ENCODE measurements at regions not wholly inside any gene's neighbourhood (a gene's known extent, or its start where the extent isn't known, plus 50 kb on each side); places are given as distances from the start of the nearest gene placed in this dataset.

- no peak for DNase-seq (ENCODE audit: low read depth, low spot score)
- H3K4me3 ChIP-seq (ENCODE audit: low read length): no peak overlapping the region
Measured at GRCh38 chr9:92187989-92188714, 72.9 kb upstream of the SPTLC1 start.

- DNase-seq (ENCODE audit: low read depth, low spot score): no peak
- no peak overlapping the region for H3K4me3 ChIP-seq (ENCODE audit: low read length)
Measured at GRCh38 chr9:92187390-92187789, 72.2 kb upstream of the SPTLC1 start.

GRCh38 chr9:92186631-92187030, 71.4 kb upstream of the SPTLC1 start:
- H3K4me3 ChIP-seq (ENCODE audit: low read length): no peak overlapping the region
- no peak for DNase-seq (ENCODE audit: low read depth, low spot score)

- DNase-seq (ENCODE audit: low read depth, low spot score): no peak
- H3K4me3 ChIP-seq (ENCODE audit: low read length): no peak overlapping the region
Measured at GRCh38 chr9:92185681-92186080, 70.5 kb upstream of the SPTLC1 start.

GRCh38 chr9:92185096-92185495, 69.9 kb upstream of the SPTLC1 start:
- no peak overlapping the region for H3K4me3 ChIP-seq (ENCODE audit: low read length)
- DNase-seq (ENCODE audit: low read depth, low spot score): no peak

GRCh38 chr9:92184041-92184564, 68.9 kb upstream of the SPTLC1 start:
- DNase-seq (ENCODE audit: low read depth, low spot score): no peak
- no peak overlapping the region for H3K4me3 ChIP-seq (ENCODE audit: low read length)

GRCh38 chr9:92183449-92183848, 68.2 kb upstream of the SPTLC1 start:
- no peak overlapping the region for H3K4me3 ChIP-seq (ENCODE audit: low read length)
- no peak for DNase-seq (ENCODE audit: low read depth, low spot score)

GRCh38 chr9:92181296-92181695, 66.1 kb upstream of the SPTLC1 start:
- no peak for DNase-seq (ENCODE audit: low read depth, low spot score)

GRCh38 chr9:92180669-92181181, 65.5 kb upstream of the SPTLC1 start:
- DNase-seq (ENCODE audit: low read depth, low spot score): no peak
- no peak overlapping the region for H3K4me3 ChIP-seq (ENCODE audit: low read length)

More at GRCh38 chr9:92181296-92181695, 66.1 kb upstream of the SPTLC1 start:
- H3K4me3 ChIP-seq (ENCODE audit: low read length): no peak overlapping the region

GRCh38 chr9:92180002-92180400, 64.8 kb upstream of the SPTLC1 start:
- H3K4me3 ChIP-seq (ENCODE audit: low read length): no peak overlapping the region
- no peak for DNase-seq (ENCODE audit: low read depth, low spot score)

- H3K4me3 ChIP-seq (ENCODE audit: low read length): no peak overlapping the region
- no peak for DNase-seq (ENCODE audit: low read depth, low spot score)
Measured at GRCh38 chr9:92179286-92180001, 64.2 kb upstream of the SPTLC1 start.

- H3K4me3 ChIP-seq (ENCODE audit: low read length): no peak overlapping the region
- no peak for DNase-seq (ENCODE audit: low read depth, low spot score)
Measured at GRCh38 chr9:92177591-92177990, 62.4 kb upstream of the SPTLC1 start.

- H3K4me3 ChIP-seq (ENCODE audit: low read length): no peak overlapping the region
- no peak for DNase-seq (ENCODE audit: low read depth, low spot score)
Measured at GRCh38 chr9:92176800-92177185, 61.6 kb upstream of the SPTLC1 start.

- no peak for DNase-seq (ENCODE audit: low read depth, low spot score)
- H3K4me3 ChIP-seq (ENCODE audit: low read length): no peak overlapping the region
Measured at GRCh38 chr9:92176068-92176799, 61.0 kb upstream of the SPTLC1 start.

GRCh38 chr9:92175441-92175840, 60.2 kb upstream of the SPTLC1 start:
- no peak overlapping the region for H3K4me3 ChIP-seq (ENCODE audit: low read length)
- DNase-seq (ENCODE audit: low read depth, low spot score): no peak

- no peak for DNase-seq (ENCODE audit: low read depth, low spot score)
- H3K4me3 ChIP-seq (ENCODE audit: low read length): no peak overlapping the region
Measured at GRCh38 chr9:92173318-92173717, 58.1 kb upstream of the SPTLC1 start.

GRCh38 chr9:92171822-92172221, 56.6 kb upstream of the SPTLC1 start:
- DNase-seq (ENCODE audit: low read depth, low spot score): no peak

GRCh38 chr9:92171281-92171680, 56.1 kb upstream of the SPTLC1 start:
- H3K4me3 ChIP-seq (ENCODE audit: low read length): no peak overlapping the region
- DNase-seq (ENCODE audit: low read depth, low spot score): no peak

More at GRCh38 chr9:92171822-92172221, 56.6 kb upstream of the SPTLC1 start:
- H3K4me3 ChIP-seq (ENCODE audit: low read length): no peak overlapping the region

- no peak overlapping the region for H3K4me3 ChIP-seq (ENCODE audit: low read length)
- no peak for DNase-seq (ENCODE audit: low read depth, low spot score)
Measured at GRCh38 chr9:92170848-92171247, 55.6 kb upstream of the SPTLC1 start.

- no peak overlapping the region for H3K4me3 ChIP-seq (ENCODE audit: low read length)
- DNase-seq (ENCODE audit: low read depth, low spot score): no peak
Measured at GRCh38 chr9:92165484-92165883, 50.3 kb upstream of the SPTLC1 start.

Measured in Jurkat, Clone E6-1 (cell line).